SK-N-MC (cell line): ENCODE measurements at regions not wholly inside any gene's neighbourhood (a gene's known extent, or its start where the extent isn't known, plus 50 kb on each side); places are given as distances from the start of the nearest gene placed in this dataset.

Experiments used
- EZH2 ChIP-seq: fragments of 200-600 bp; sonication (generic); IDR thresholded peaks from one replicate; pipeline ENCODE4 v1.6.1; 2017; ENCODE audit warnings: antibody characterized with exemption
- POLR2AphosphoS5 ChIP-seq: IDR thresholded peaks from 2 replicates; pipeline ENCODE4 v1.6.1; 2012; ENCODE audit warnings: mild to moderate bottlenecking, low read depth, low read length, borderline replicate concordance

GRCh38 chr12:67911275-67911600 is 78.0 kb upstream of the IFNG-AS1 start:
- TF ChIP-seq POLR2AphosphoS5 (no peak), EZH2 (no peak)
